Sigmoid colon (tissue), 4 donors: ENCODE measurements at regions not wholly inside any gene's neighbourhood (a gene's known extent, or its start where the extent isn't known, plus 50 kb on each side); places are given as distances from the start of the nearest gene placed in this dataset.

ENCODE experiments used
- CTCF ChIP-seq, 4 experiments: fragments of 450-650 bp in 3 of 4; fragments of 200-600 bp in 1 of 4; IDR thresholded peaks; one replicate each; pipeline ENCODE4 v1.5.1; 2016 to 2019; ENCODE audit warnings: antibody characterized with exemption in 4 of 4, mild to moderate bottlenecking in 3 of 4, moderate library complexity in 2 of 4
- EP300 ChIP-seq, 4 donors: sonication (generic); formaldehyde crosslinking; IDR thresholded peaks; one replicate each; pipeline ENCODE4 v1.6.1; 2017; ENCODE audit warnings: antibody characterized with exemption in 4 of 4
- POLR2A ChIP-seq, 2 donors: fragments of 450-650 bp; IDR thresholded peaks; one replicate each; pipeline ENCODE4 v1.6.1; 2016; ENCODE audit warnings: antibody characterized with exemption in 2 of 2, mild to moderate bottlenecking in 2 of 2, moderate library complexity in 2 of 2

DNA sequence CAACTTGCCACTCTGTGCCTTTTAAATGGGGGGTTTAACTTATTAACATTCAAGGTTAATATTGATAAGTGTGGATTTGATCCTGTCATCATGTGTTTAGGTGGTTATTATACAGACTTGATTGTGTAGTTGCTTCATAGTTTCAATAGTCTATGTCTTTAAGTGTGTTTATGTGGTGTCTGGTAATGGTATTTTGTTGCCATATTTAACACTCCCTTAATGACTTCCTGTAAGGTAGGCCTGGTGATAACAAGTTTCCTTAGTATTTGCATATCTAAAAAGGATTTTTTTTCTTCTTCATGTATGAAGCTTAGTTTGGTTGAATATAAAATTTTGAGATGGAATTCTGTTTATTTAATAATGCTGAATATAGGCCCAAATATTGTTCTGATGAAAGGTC lies 506.0 kb upstream of the ZNF462 start:
- TF ChIP-seq CTCF (IDR thresholded peaks at IDR 0.05) (no peak), POLR2A (IDR thresholded peaks at IDR 0.05) (no peak), EP300 (IDR thresholded peaks at IDR 0.05) (no peak)
